ENCODE measurements at regions not wholly inside any gene's neighbourhood (a gene's known extent, or its start where the extent isn't known, plus 50 kb on each side); places are given as distances from the start of the nearest gene placed in this dataset.
"Not testable (repeated sequence)": the region's sequence is repeated elsewhere in the genome, so short reads cannot be mapped to it uniquely, and the experiment has no call there.

GRCh38 chr9:40169204-40169603 is 813.7 kb downstream of the SPATA31A1 start:
- H2BK120ac ChIP-seq (ENCODE audit: low read depth, low read length); H3K36me3 ChIP-seq (ENCODE audit: control insufficient read depth in 1 of 2, insufficient read depth in 2 of 2, low read depth in 1 of 2, low read length in 2 of 2); H3K23ac ChIP-seq (ENCODE audit: low read length in 2 of 2); DNase-seq; H3K4ac ChIP-seq (ENCODE audit: low read depth in 1 of 2, low read length in 2 of 2); H3K79me1 ChIP-seq (replicated peaks; ENCODE audit: low read length, poor library complexity, severe bottlenecking); H3K18ac ChIP-seq (ENCODE audit: low read depth in 1 of 2, low read length in 2 of 2); H3K27ac ChIP-seq (ENCODE audit: low read length, poor library complexity, severe bottlenecking); H3K27me3 ChIP-seq (ENCODE audit: control insufficient read depth in 1 of 2, insufficient read depth in 1 of 2, low read length in 2 of 2); H3K14ac ChIP-seq (ENCODE audit: low read length in 2 of 2); H3K9me3 ChIP-seq (ENCODE audit: control insufficient read depth, low read length); H2BK12ac ChIP-seq (ENCODE audit: low read length in 2 of 2); H2BK15ac ChIP-seq (ENCODE audit: low read depth, poor library complexity, severe bottlenecking); H2AK5ac ChIP-seq (ENCODE audit: low read length, severe bottlenecking); H3K9ac ChIP-seq (ENCODE audit: low read length); H4K8ac ChIP-seq (ENCODE audit: low read length); H3K4me2 ChIP-seq (ENCODE audit: low read length, poor library complexity, severe bottlenecking); H3K4me3 ChIP-seq (ENCODE audit: insufficient read depth in 1 of 2, low read depth in 1 of 2, low read length in 2 of 2); H2AFZ ChIP-seq (ENCODE audit: low read depth, low read length); H3K4me1 ChIP-seq (ENCODE audit: control insufficient read depth, insufficient read depth, low read depth, low read length); H4K91ac ChIP-seq (ENCODE audit: low read length); H2BK5ac ChIP-seq (ENCODE audit: low read depth, low read length, poor library complexity, severe bottlenecking): not testable (repeated sequence)
- WGBS, result no CpG with 5 or more reads among the region's 1 CpG

GRCh38 chr9:40173316-40173715 is 817.8 kb downstream of the SPATA31A1 start:
- not testable (repeated sequence) for H3K36me3 ChIP-seq (ENCODE audit: control insufficient read depth in 1 of 2, insufficient read depth in 2 of 2, low read depth in 1 of 2, low read length in 2 of 2); H3K23ac ChIP-seq (ENCODE audit: low read length in 2 of 2); H2AK5ac ChIP-seq (ENCODE audit: low read length, severe bottlenecking); H2AFZ ChIP-seq (ENCODE audit: low read depth, low read length); H3K4ac ChIP-seq (ENCODE audit: low read depth in 1 of 2, low read length in 2 of 2); H3K4me1 ChIP-seq (ENCODE audit: control insufficient read depth, insufficient read depth, low read depth, low read length); H3K27ac ChIP-seq (ENCODE audit: low read length, poor library complexity, severe bottlenecking); H4K8ac ChIP-seq (ENCODE audit: low read length); H3K9ac ChIP-seq (ENCODE audit: low read length); H2BK15ac ChIP-seq (ENCODE audit: low read depth, poor library complexity, severe bottlenecking); H3K4me2 ChIP-seq (ENCODE audit: low read length, poor library complexity, severe bottlenecking); H2BK5ac ChIP-seq (ENCODE audit: low read depth, low read length, poor library complexity, severe bottlenecking); H3K9me3 ChIP-seq (ENCODE audit: control insufficient read depth, low read length); H3K14ac ChIP-seq (ENCODE audit: low read length in 2 of 2); H4K91ac ChIP-seq (ENCODE audit: low read length); H2BK120ac ChIP-seq (ENCODE audit: low read depth, low read length); H3K18ac ChIP-seq (ENCODE audit: low read depth in 1 of 2, low read length in 2 of 2); H3K27me3 ChIP-seq (ENCODE audit: control insufficient read depth in 1 of 2, insufficient read depth in 1 of 2, low read length in 2 of 2); DNase-seq; H2BK12ac ChIP-seq (ENCODE audit: low read length in 2 of 2); H3K4me3 ChIP-seq (ENCODE audit: insufficient read depth in 1 of 2, low read depth in 1 of 2, low read length in 2 of 2); H3K79me1 ChIP-seq (replicated peaks; ENCODE audit: low read length, poor library complexity, severe bottlenecking)
- no CpG with 5 or more reads among the region's 4 CpGs for WGBS

- H4K8ac ChIP-seq (ENCODE audit: low read length); H3K4me3 ChIP-seq (ENCODE audit: insufficient read depth in 1 of 2, low read depth in 1 of 2, low read length in 2 of 2); H3K79me1 ChIP-seq (replicated peaks; ENCODE audit: low read length, poor library complexity, severe bottlenecking); H2AK5ac ChIP-seq (ENCODE audit: low read length, severe bottlenecking); H3K27ac ChIP-seq (ENCODE audit: low read length, poor library complexity, severe bottlenecking); H2BK120ac ChIP-seq (ENCODE audit: low read depth, low read length); H3K4ac ChIP-seq (ENCODE audit: low read depth in 1 of 2, low read length in 2 of 2); H2BK15ac ChIP-seq (ENCODE audit: low read depth, poor library complexity, severe bottlenecking); H3K4me1 ChIP-seq (ENCODE audit: control insufficient read depth, insufficient read depth, low read depth, low read length); H3K23ac ChIP-seq (ENCODE audit: low read length in 2 of 2); H3K36me3 ChIP-seq (ENCODE audit: control insufficient read depth in 1 of 2, insufficient read depth in 2 of 2, low read depth in 1 of 2, low read length in 2 of 2); H3K4me2 ChIP-seq (ENCODE audit: low read length, poor library complexity, severe bottlenecking); H3K9ac ChIP-seq (ENCODE audit: low read length); H2BK12ac ChIP-seq (ENCODE audit: low read length in 2 of 2); DNase-seq; H3K14ac ChIP-seq (ENCODE audit: low read length in 2 of 2); H2BK5ac ChIP-seq (ENCODE audit: low read depth, low read length, poor library complexity, severe bottlenecking); H3K27me3 ChIP-seq (ENCODE audit: control insufficient read depth in 1 of 2, insufficient read depth in 1 of 2, low read length in 2 of 2); H2AFZ ChIP-seq (ENCODE audit: low read depth, low read length); H4K91ac ChIP-seq (ENCODE audit: low read length); H3K9me3 ChIP-seq (ENCODE audit: control insufficient read depth, low read length); H3K18ac ChIP-seq (ENCODE audit: low read depth in 1 of 2, low read length in 2 of 2): not testable (repeated sequence)
- no CpG with 5 or more reads among the region's 4 CpGs for WGBS
Observed at GRCh38 chr9:40174035-40174434, 818.6 kb downstream of the SPATA31A1 start.

- H3K9me3 ChIP-seq (ENCODE audit: control insufficient read depth, low read length); H2BK5ac ChIP-seq (ENCODE audit: low read depth, low read length, poor library complexity, severe bottlenecking); H2AK5ac ChIP-seq (ENCODE audit: low read length, severe bottlenecking); H3K4ac ChIP-seq (ENCODE audit: low read depth in 1 of 2, low read length in 2 of 2); H3K79me1 ChIP-seq (replicated peaks; ENCODE audit: low read length, poor library complexity, severe bottlenecking); H3K27me3 ChIP-seq (ENCODE audit: control insufficient read depth in 1 of 2, insufficient read depth in 1 of 2, low read length in 2 of 2); H3K9ac ChIP-seq (ENCODE audit: low read length); H2BK12ac ChIP-seq (ENCODE audit: low read length in 2 of 2); H2BK120ac ChIP-seq (ENCODE audit: low read depth, low read length); H3K18ac ChIP-seq (ENCODE audit: low read depth in 1 of 2, low read length in 2 of 2); H4K91ac ChIP-seq (ENCODE audit: low read length); H3K27ac ChIP-seq (ENCODE audit: low read length, poor library complexity, severe bottlenecking); H3K23ac ChIP-seq (ENCODE audit: low read length in 2 of 2); H3K14ac ChIP-seq (ENCODE audit: low read length in 2 of 2); DNase-seq; H2AFZ ChIP-seq (ENCODE audit: low read depth, low read length); H3K4me1 ChIP-seq (ENCODE audit: control insufficient read depth, insufficient read depth, low read depth, low read length); H4K8ac ChIP-seq (ENCODE audit: low read length); H3K36me3 ChIP-seq (ENCODE audit: control insufficient read depth in 1 of 2, insufficient read depth in 2 of 2, low read depth in 1 of 2, low read length in 2 of 2); H2BK15ac ChIP-seq (ENCODE audit: low read depth, poor library complexity, severe bottlenecking); H3K4me2 ChIP-seq (ENCODE audit: low read length, poor library complexity, severe bottlenecking); H3K4me3 ChIP-seq (ENCODE audit: insufficient read depth in 1 of 2, low read depth in 1 of 2, low read length in 2 of 2): not testable (repeated sequence)
- no CpG with 5 or more reads among the region's 23 CpGs for WGBS
Observed at GRCh38 chr9:40177403-40177802, 821.9 kb downstream of the SPATA31A1 start.
